ENCODE measurements at regions not wholly inside any gene's neighbourhood (a gene's known extent, or its start where the extent isn't known, plus 50 kb on each side); places are given as distances from the start of the nearest gene placed in this dataset.

DNA sequence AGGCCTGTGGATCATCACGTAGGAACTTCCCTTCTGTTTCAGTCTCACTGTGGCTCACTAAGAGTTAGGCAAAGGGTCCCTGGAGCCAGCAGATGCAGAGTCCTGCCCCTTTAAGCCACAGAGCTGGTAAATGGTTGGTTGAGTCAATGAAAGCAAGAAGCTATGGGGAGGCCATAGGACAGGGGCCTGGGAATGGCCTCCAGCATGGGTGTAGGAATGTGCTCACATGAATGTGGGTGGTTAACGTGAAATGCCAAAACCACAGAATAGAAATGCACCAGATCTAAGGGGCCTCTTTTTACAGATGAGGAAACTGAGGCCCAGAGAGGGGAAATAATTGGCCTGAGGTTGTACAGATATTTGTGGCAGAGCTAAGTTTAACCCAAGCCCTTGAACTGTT lies 150.3 kb downstream of the TLE3 start:
- TF ChIP-seq CTCF (IDR thresholded peaks at IDR 0.05): no peak
- TF ChIP-seq POLR2A (IDR thresholded peaks at IDR 0.05): no peak
- TF ChIP-seq POLR2AphosphoS5 (IDR thresholded peaks at IDR 0.05): no peak

All from prostate gland (tissue), 2 donors.